ENCODE measurements at regions not wholly inside any gene's neighbourhood (a gene's known extent, or its start where the extent isn't known, plus 50 kb on each side); places are given as distances from the start of the nearest gene placed in this dataset.

DNA sequence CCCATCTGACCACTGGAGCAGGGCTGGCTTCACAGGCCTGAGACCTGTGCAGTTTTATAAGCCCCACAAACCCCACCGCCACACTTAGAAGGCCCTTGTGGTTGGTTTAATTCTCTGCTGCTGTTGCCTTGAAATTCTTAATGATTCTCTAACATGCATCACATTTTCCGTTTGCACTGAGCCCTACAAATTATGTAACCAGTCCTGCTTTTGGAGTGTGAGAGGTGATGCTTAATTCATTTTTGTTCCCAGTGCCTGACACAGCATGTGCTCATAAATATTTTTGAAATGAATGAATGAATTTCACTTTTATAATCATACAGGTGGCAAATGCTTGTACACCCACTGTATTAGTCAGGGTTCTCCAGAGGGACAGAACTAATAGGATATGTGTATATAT lies 52.8 kb upstream of the PLXNC1 start:
- TF ChIP-seq USF1 (CRISPR knock-in tag; IDR thresholded peaks at IDR 0.05) (no peak), NONO (IDR thresholded peaks at IDR 0.05; ENCODE audit: low read depth in 2 of 2, low read length in 1 of 2) (no peak), CHD4 (IDR thresholded peaks at IDR 0.05; ENCODE audit: insufficient read depth, insufficient replicate concordance, low read depth, low read length, poor library complexity, severe bottlenecking) (no peak), ZBTB2 (IDR thresholded peaks at IDR 0.05) (no peak), ZNF707 (CRISPR knock-in tag; conservative IDR thresholded peaks at IDR 0.05) (no peak)

Data from K562 (cell line).